ENCODE measurements at regions not wholly inside any gene's neighbourhood (a gene's known extent, or its start where the extent isn't known, plus 50 kb on each side); places are given as distances from the start of the nearest gene placed in this dataset.

GRCh38 chr12:98127854-98128253 lies 387.5 kb upstream of the TMPO start:
- H3K36me3 Mint-ChIP-seq, result no peaks in the 10 kb centered on the region
- peaks cover 19 to 22% of the 10 kb centered on the region in 2 donors for H3K4me1 Mint-ChIP-seq
- no peaks in the 10 kb centered on the region for H3K27me3 Mint-ChIP-seq (ENCODE audit: low read depth in 2 of 2)
- intact Hi-C loops (cut with micrococcal nuclease), result no loop called here
- Histone ChIP-seq H3K9me3 (ENCODE audit: control insufficient read depth, insufficient read depth, low read length) (no peaks in the 10 kb centered on the region), H3K27ac (ENCODE audit: low read length) (no peak overlapping the region), H3K36me3 (ENCODE audit: control insufficient read depth, insufficient read depth, low read length) (no peaks in the 10 kb centered on the region), H3K4me1 (ENCODE audit: control insufficient read depth, insufficient read depth, low read length) (peaks cover 12% of the 10 kb centered on the region), H3K27me3 (ENCODE audit: control insufficient read depth, insufficient read depth, low read length) (no peaks in the 10 kb centered on the region), H3K4me3 (ENCODE audit: low read length) (no peak overlapping the region)
- ATAC-seq, result no peak
- DNase-seq, result no peak
- no peaks in the 10 kb centered on the region for H3K9me3 Mint-ChIP-seq
- no peak for TF ChIP-seq CTCF (IDR thresholded peaks at IDR 0.05)
- H3K27ac Mint-ChIP-seq, result peak overlapping the region in 1 of 2 donors; percentile 70
- H3K4me3 Mint-ChIP-seq, result no peak overlapping the region

- ATAC-seq, result no peak
- H3K36me3 Mint-ChIP-seq, result no peaks in the 10 kb centered on the region
These were observed 378.8 kb upstream of the TMPO start for GRCh38 chr12:98136544-98136943.

GRCh38 chr12:98137278-98137677 lies 378.1 kb upstream of the TMPO start:
- Histone ChIP-seq H3K27ac (ENCODE audit: low read length) (no peak overlapping the region), H3K9me3 (ENCODE audit: control insufficient read depth, insufficient read depth, low read length) (no peaks in the 10 kb centered on the region), H3K4me1 (ENCODE audit: control insufficient read depth, insufficient read depth, low read length) (no peaks in the 10 kb centered on the region), H3K4me3 (ENCODE audit: low read length) (no peak overlapping the region), H3K27me3 (ENCODE audit: control insufficient read depth, insufficient read depth, low read length) (no peaks in the 10 kb centered on the region), H3K36me3 (ENCODE audit: control insufficient read depth, insufficient read depth, low read length) (no peaks in the 10 kb centered on the region)
- intact Hi-C loops (cut with micrococcal nuclease), result no loop called here
- WGBS (ENCODE audit: insufficient coverage), result 83% methylated on average over 1 of the region's 1 CpG
- ATAC-seq (no peak), DNase-seq (no peak)
- H3K4me1 Mint-ChIP-seq, result no peaks in the 10 kb centered on the region
- no peak for TF ChIP-seq CTCF (IDR thresholded peaks at IDR 0.05)
- no peak overlapping the region for H3K4me3 Mint-ChIP-seq
- H3K9me3 Mint-ChIP-seq, result peaks cover 0 to 3% of the 10 kb centered on the region in 2 donors
- H3K36me3 Mint-ChIP-seq, result no peaks in the 10 kb centered on the region
- no peak overlapping the region for H3K27ac Mint-ChIP-seq
- H3K27me3 Mint-ChIP-seq (ENCODE audit: low read depth in 2 of 2), result no peaks in the 10 kb centered on the region

More at GRCh38 chr12:98136544-98136943, 378.8 kb upstream of the TMPO start:
- Histone ChIP-seq H3K4me1 (ENCODE audit: control insufficient read depth, insufficient read depth, low read length) (no peaks in the 10 kb centered on the region), H3K9me3 (ENCODE audit: control insufficient read depth, insufficient read depth, low read length) (no peaks in the 10 kb centered on the region), H3K27ac (ENCODE audit: low read length) (no peak overlapping the region), H3K4me3 (ENCODE audit: low read length) (no peak overlapping the region), H3K36me3 (ENCODE audit: control insufficient read depth, insufficient read depth, low read length) (no peaks in the 10 kb centered on the region), H3K27me3 (ENCODE audit: control insufficient read depth, insufficient read depth, low read length) (no peaks in the 10 kb centered on the region)
- peaks cover 0 to 3% of the 10 kb centered on the region in 2 donors for H3K9me3 Mint-ChIP-seq
- H3K4me3 Mint-ChIP-seq, result no peak overlapping the region
- no peak for DNase-seq
- H3K27me3 Mint-ChIP-seq (ENCODE audit: low read depth in 2 of 2), result no peaks in the 10 kb centered on the region
- no peak overlapping the region for H3K27ac Mint-ChIP-seq
- intact Hi-C loops (cut with micrococcal nuclease), result no loop called here
- 60% methylated on average over 2 of the region's 2 CpGs for WGBS (ENCODE audit: insufficient coverage)
- TF ChIP-seq CTCF (IDR thresholded peaks at IDR 0.05), result no peak
- H3K4me1 Mint-ChIP-seq, result no peaks in the 10 kb centered on the region

- Histone ChIP-seq H3K36me3 (ENCODE audit: control insufficient read depth, insufficient read depth, low read length) (no peaks in the 10 kb centered on the region), H3K27ac (ENCODE audit: low read length) (no peak overlapping the region), H3K4me1 (ENCODE audit: control insufficient read depth, insufficient read depth, low read length) (no peaks in the 10 kb centered on the region), H3K4me3 (ENCODE audit: low read length) (no peak overlapping the region), H3K9me3 (ENCODE audit: control insufficient read depth, insufficient read depth, low read length) (no peaks in the 10 kb centered on the region), H3K27me3 (ENCODE audit: control insufficient read depth, insufficient read depth, low read length) (no peaks in the 10 kb centered on the region)
- intact Hi-C loops (cut with micrococcal nuclease), result no loop called here
- DNase-seq (no peak), ATAC-seq (no peak)
- Mint-ChIP-seq H3K27ac (no peak overlapping the region), H3K4me3 (no peak overlapping the region), H3K4me1 (no peaks in the 10 kb centered on the region), H3K36me3 (no peaks in the 10 kb centered on the region), H3K27me3 (ENCODE audit: low read depth in 2 of 2) (peaks cover 0 to 7% of the 10 kb centered on the region in 2 donors), H3K9me3 (peaks cover 0 to 6% of the 10 kb centered on the region in 2 donors)
- no peak for TF ChIP-seq CTCF (IDR thresholded peaks at IDR 0.05)
These were observed 370.4 kb upstream of the TMPO start for GRCh38 chr12:98144953-98145352.
